ENCODE measurements at regions not wholly inside any gene's neighbourhood (a gene's known extent, or its start where the extent isn't known, plus 50 kb on each side); places are given as distances from the start of the nearest gene placed in this dataset.

- no peaks in the 10 kb centered on the region for H3K36me3 ChIP-seq (ENCODE audit: control insufficient read depth, insufficient read depth, low read length)
- no peak overlapping the region for H3K27ac ChIP-seq (ENCODE audit: low read depth, low read length)
- no peaks in the 10 kb centered on the region for H3K9me3 ChIP-seq (ENCODE audit: control insufficient read depth, insufficient read depth, low read depth, low read length)
- no peak overlapping the region for H3K4me3 ChIP-seq (ENCODE audit: low read depth, low read length)
- H3K27me3 ChIP-seq (ENCODE audit: control insufficient read depth, insufficient read depth, low read length), result no peaks in the 10 kb centered on the region
- H3K9ac ChIP-seq (ENCODE audit: low read length), result no peak overlapping the region
- H3K4me1 ChIP-seq (ENCODE audit: control insufficient read depth, insufficient read depth, low read length), result peaks cover 20% of the 10 kb centered on the region
Observed at GRCh38 chr1:101742509-101742908, 254.2 kb downstream of the OLFM3 start.

GRCh38 chr1:101745551-101746270 lies 251.0 kb downstream of the OLFM3 start:
- Histone ChIP-seq H3K27me3 (ENCODE audit: control insufficient read depth, insufficient read depth, low read length) (no peaks in the 10 kb centered on the region), H3K9ac (ENCODE audit: low read length) (no peak overlapping the region), H3K36me3 (ENCODE audit: control insufficient read depth, insufficient read depth, low read length) (no peaks in the 10 kb centered on the region), H3K4me3 (ENCODE audit: low read depth, low read length) (no peak overlapping the region), H3K27ac (ENCODE audit: low read depth, low read length) (no peak overlapping the region), H3K9me3 (ENCODE audit: control insufficient read depth, insufficient read depth, low read depth, low read length) (no peaks in the 10 kb centered on the region), H3K4me1 (ENCODE audit: control insufficient read depth, insufficient read depth, low read length) (peaks cover 12% of the 10 kb centered on the region)

GRCh38 chr1:101748077-101748476 lies 248.6 kb downstream of the OLFM3 start:
- H3K4me1 ChIP-seq (ENCODE audit: control insufficient read depth, insufficient read depth, low read length), result no peaks in the 10 kb centered on the region
- H3K27ac ChIP-seq (ENCODE audit: low read depth, low read length), result no peak overlapping the region
- H3K36me3 ChIP-seq (ENCODE audit: control insufficient read depth, insufficient read depth, low read length), result no peaks in the 10 kb centered on the region
- no peaks in the 10 kb centered on the region for H3K27me3 ChIP-seq (ENCODE audit: control insufficient read depth, insufficient read depth, low read length)
- H3K9me3 ChIP-seq (ENCODE audit: control insufficient read depth, insufficient read depth, low read depth, low read length), result no peaks in the 10 kb centered on the region
- no peak overlapping the region for H3K9ac ChIP-seq (ENCODE audit: low read length)
- no peak overlapping the region for H3K4me3 ChIP-seq (ENCODE audit: low read depth, low read length)
